Osteoblast (primary cell): ENCODE measurements at regions not wholly inside any gene's neighbourhood (a gene's known extent, or its start where the extent isn't known, plus 50 kb on each side); places are given as distances from the start of the nearest gene placed in this dataset.

ENCODE experiments used
- DNase-seq: peaks from one replicate; pipeline ENCODE4 v3.0.0; 2011; ENCODE audit warnings: low spot score, mixed read lengths; ENCODE audit not compliant: insufficient read length; ENCODE audit errors: missing footprints
- H2AFZ ChIP-seq: 2 replicates; pipeline ENCODE4 v1.6.0; 2011; ENCODE audit warnings: mild to moderate bottlenecking, low read length
- H3K27ac ChIP-seq: 2 replicates; pipeline ENCODE4 v1.5.1; 2011; ENCODE audit warnings: mild to moderate bottlenecking, low read depth, low read length, moderate library complexity
- H3K27me3 ChIP-seq: 2 replicates; pipeline ENCODE4 v1.6.0; 2012; ENCODE audit warnings: mild to moderate bottlenecking, control low read depth, inconsistent platforms, low read length, moderate library complexity; ENCODE audit not compliant: insufficient read depth
- H3K36me3 ChIP-seq: 2 replicates; pipeline ENCODE4 v1.5.1; 2011; ENCODE audit warnings: mild to moderate bottlenecking, low read length, control low read depth, moderate library complexity; ENCODE audit not compliant: insufficient read depth
- H3K4me1 ChIP-seq: 2 replicates; pipeline ENCODE4 v1.5.1; 2011; ENCODE audit warnings: mild to moderate bottlenecking, low read length, control low read depth, moderate library complexity; ENCODE audit not compliant: insufficient read depth
- H3K4me2 ChIP-seq: 2 replicates; pipeline ENCODE4 v1.6.0; 2011; ENCODE audit warnings: mild to moderate bottlenecking, low read length; ENCODE audit not compliant: insufficient read depth
- H3K4me3 ChIP-seq: fragments of 200-600 bp; sonication (generic); 3 replicates; pipeline ENCODE4 v1.5.1; 2012; ENCODE audit warnings: mild to moderate bottlenecking, low read length, inconsistent platforms; ENCODE audit not compliant: insufficient read depth
- H3K79me2 ChIP-seq: 2 replicates; pipeline ENCODE4 v1.6.0; 2012; ENCODE audit warnings: mild to moderate bottlenecking, low read length, control low read depth, inconsistent platforms; ENCODE audit not compliant: insufficient read depth
- H3K9me3 ChIP-seq: 2 replicates; pipeline ENCODE4 v1.5.1; 2011; ENCODE audit warnings: low read depth, low read length, control low read depth
- H4K20me1 ChIP-seq: 2 replicates; pipeline ENCODE4 v1.6.0; 2012; ENCODE audit warnings: mild to moderate bottlenecking, low read length, control low read depth; ENCODE audit not compliant: insufficient read depth
- CTCF ChIP-seq: IDR thresholded peaks from 2 replicates; pipeline ENCODE4 v1.5.1; 2011; ENCODE audit warnings: mild to moderate bottlenecking, low read depth, low read length, moderate library complexity; ENCODE audit errors: extremely low read depth

GRCh38 chr13:107332188-107332587 lies 764.3 kb upstream of the ARGLU1 start:
- TF ChIP-seq CTCF = no peak
- no peak overlapping the region for H3K4me3 ChIP-seq
- no peaks in the 10 kb centered on the region for H3K79me2 ChIP-seq
- no peaks in the 10 kb centered on the region for H3K36me3 ChIP-seq
- H3K4me1 ChIP-seq = no peaks in the 10 kb centered on the region
- H4K20me1 ChIP-seq = no peaks in the 10 kb centered on the region
- H3K27me3 ChIP-seq = no peaks in the 10 kb centered on the region
- H3K27ac ChIP-seq = no peak overlapping the region
- DNase-seq = no peak
- H3K9me3 ChIP-seq = no peaks in the 10 kb centered on the region
- H3K4me2 ChIP-seq = no peak overlapping the region
- no peak overlapping the region for H2AFZ ChIP-seq

GRCh38 chr13:107331359-107331758 lies 763.4 kb upstream of the ARGLU1 start:
- Histone ChIP-seq H3K4me1 (no peaks in the 10 kb centered on the region), H4K20me1 (no peaks in the 10 kb centered on the region), H3K36me3 (no peaks in the 10 kb centered on the region), H3K4me2 (no peak overlapping the region), H2AFZ (no peak overlapping the region), H3K27me3 (no peaks in the 10 kb centered on the region), H3K27ac (no peak overlapping the region), H3K9me3 (no peaks in the 10 kb centered on the region), H3K4me3 (no peak overlapping the region), H3K79me2 (no peaks in the 10 kb centered on the region)
- no peak for TF ChIP-seq CTCF
- DNase-seq = no peak

- H3K4me2 ChIP-seq = no peak overlapping the region
- TF ChIP-seq CTCF = no peak
Observed at GRCh38 chr13:107330484-107330883, 762.5 kb upstream of the ARGLU1 start.

GRCh38 chr13:107329991-107330390 lies 762.1 kb upstream of the ARGLU1 start:
- Histone ChIP-seq H3K27me3 (no peaks in the 10 kb centered on the region), H3K4me2 (no peak overlapping the region), H3K79me2 (no peaks in the 10 kb centered on the region), H3K4me1 (no peaks in the 10 kb centered on the region), H3K9me3 (no peaks in the 10 kb centered on the region), H3K36me3 (no peaks in the 10 kb centered on the region), H3K27ac (no peak overlapping the region), H3K4me3 (no peak overlapping the region), H2AFZ (no peak overlapping the region), H4K20me1 (no peaks in the 10 kb centered on the region)
- no peak for TF ChIP-seq CTCF
- DNase-seq = no peak

More at GRCh38 chr13:107330484-107330883, 762.5 kb upstream of the ARGLU1 start:
- Histone ChIP-seq H3K27me3 (no peaks in the 10 kb centered on the region), H3K79me2 (no peaks in the 10 kb centered on the region), H3K4me1 (no peaks in the 10 kb centered on the region), H2AFZ (no peak overlapping the region), H3K36me3 (no peaks in the 10 kb centered on the region), H3K4me3 (no peak overlapping the region), H3K27ac (no peak overlapping the region), H4K20me1 (no peaks in the 10 kb centered on the region), H3K9me3 (no peaks in the 10 kb centered on the region)
- no peak for DNase-seq
